HepG2 (cell line): ENCODE measurements at regions not wholly inside any gene's neighbourhood (a gene's known extent, or its start where the extent isn't known, plus 50 kb on each side); places are given as distances from the start of the nearest gene placed in this dataset.

Experiments used
- ATAC-seq: fragments of 200-7000 bp; cut with Tn5 transposase; 3 replicates; pipeline ENCODE4 v1.9.1; 2020; ENCODE audit warnings: mild to moderate bottlenecking, moderate library complexity
- BruUV-seq: library from RNA; stranded (reverse); fragments of 400-500 nt; replicated peaks from 2 replicates; lab custom pipeline; 2021; lab: Mats Ljungman, UMichigan
- CTCF ChIA-PET: fragments of 300-600 bp; formaldehyde crosslinking; extraction: SDS; loops from one replicate; lab custom pipeline; 2021; ENCODE audit warnings: low total read pairs, inconsistent platforms, low intra/inter-chr PET ratio; lab: Yijun Ruan, JAX
- POLR2A ChIA-PET: fragments of 350-600 bp; sonication (Branson Sonifier 250); formaldehyde crosslinking; loops from one replicate; lab custom pipeline; 2020; ENCODE audit warnings: antibody characterized with exemption, inconsistent platforms; lab: Yijun Ruan, JAX
- DNase-seq: peaks from one replicate; pipeline ENCODE4 v3.0.0-alpha.2; 2015; ENCODE audit warnings: low spot score
- FAIRE-seq: peaks from 3 replicates; lab custom pipeline; 2011; peaks lifted over from hg19 to GRCh38; lab: Jason Lieb, UNC
- H2AFZ ChIP-seq: one replicate; pipeline ENCODE4 v1.6.1; 2011; ENCODE audit warnings: low read length, inconsistent platforms
- H3K27ac ChIP-seq: fragments of 300-600 bp; 3 replicates; pipeline ENCODE4 v1.8.0; 2011; ENCODE audit warnings: mixed run types, mild to moderate bottlenecking, mixed read lengths, low read length, inconsistent platforms; ENCODE audit not compliant: insufficient read depth; ENCODE audit errors: extremely low read length
- H3K27me3 ChIP-seq, 2 experiments: fragments of 200-600 bp in 1 of 2; 2 replicates in 1 of 2; 3 replicates in 1 of 2; pipeline versions ENCODE4 v1.6.0 to v1.8.0; 2011; ENCODE audit warnings: low read length in 2 of 2, mild to moderate bottlenecking in 2 of 2, moderate library complexity in 2 of 2, inconsistent platforms in 1 of 2; ENCODE audit not compliant: insufficient read depth in 2 of 2, control insufficient read depth in 1 of 2
- H3K36me3 ChIP-seq, 2 experiments: fragments of 200-600 bp in 1 of 2; replicated peaks in 1 of 2; 2 replicates in 1 of 2; 3 replicates in 1 of 2; pipeline versions ENCODE4 v1.5.1 to v1.8.0; 2011; ENCODE audit warnings: low read length in 2 of 2, inconsistent platforms in 1 of 2; ENCODE audit not compliant: insufficient read depth in 2 of 2, control insufficient read depth in 1 of 2
- H3K4me1 ChIP-seq: 2 replicates; pipeline ENCODE4 v1.5.1; 2012; ENCODE audit warnings: low read length, inconsistent platforms; ENCODE audit not compliant: insufficient read depth
- H3K4me2 ChIP-seq: 2 replicates; pipeline ENCODE4 v1.6.0; 2011; ENCODE audit warnings: low read depth, low read length, inconsistent platforms
- H3K4me3 ChIP-seq, 3 experiments: fragments of 200-600 bp in 1 of 3; sonication (generic), shearing (Covaris generic) in 1 of 3; replicated peaks in 1 of 3; 2 replicates each; pipeline ENCODE4 v1.5.1; 2011 to 2016; ENCODE audit warnings: low read length in 3 of 3, inconsistent platforms in 2 of 3, low read depth in 2 of 3, mild to moderate bottlenecking in 2 of 3, control low read depth in 1 of 3, mixed read lengths in 1 of 3; ENCODE audit not compliant: insufficient read depth in 1 of 3
- H3K79me2 ChIP-seq: one replicate; pipeline ENCODE4 v1.6.1; 2011; ENCODE audit warnings: low read length, inconsistent platforms; ENCODE audit not compliant: insufficient read depth
- H3K9ac ChIP-seq: 2 replicates; pipeline ENCODE4 v1.6.0; 2011; ENCODE audit warnings: mild to moderate bottlenecking, low read depth, low read length, inconsistent platforms; ENCODE audit not compliant: insufficient read depth
- H3K9me3 ChIP-seq: 2 replicates; pipeline ENCODE4 v1.5.1; 2012; ENCODE audit warnings: mild to moderate bottlenecking, low read length
- H4K20me1 ChIP-seq: 2 replicates; pipeline ENCODE4 v1.6.0; 2011; ENCODE audit warnings: inconsistent platforms, mild to moderate bottlenecking, low read length, moderate library complexity; ENCODE audit not compliant: insufficient read depth
- CBX2 ChIP-seq, 2 experiments: fragments of 200-600 bp in 1 of 2; sonication (generic); formaldehyde crosslinking in 1 of 2; IDR thresholded peaks; 2 replicates each; pipeline versions ENCODE4 v1.7.0 to v1.8.1; 2018 to 2022; ENCODE audit warnings: low read depth in 2 of 2, low read length in 1 of 2, mild to moderate bottlenecking in 1 of 2, missing genetic modification reagents in 1 of 2
- CSRNP2 ChIP-seq: sonication (generic); formaldehyde crosslinking; conservative IDR thresholded peaks from 2 replicates; pipeline ENCODE4 v1.8.0; 2022; ENCODE audit warnings: low read depth, missing genetic modification reagents
- DBP ChIP-seq: sonication (generic); formaldehyde crosslinking; IDR thresholded peaks from 2 replicates; pipeline ENCODE4 v1.4.0; 2020; ENCODE audit warnings: missing genetic modification reagents; ENCODE audit errors: not compliant biosample characterization
- FOXM1 ChIP-seq: sonication (generic); formaldehyde crosslinking; IDR thresholded peaks from 2 replicates; pipeline ENCODE4 v1.5.0; 2020; ENCODE audit warnings: missing genetic modification reagents
- HNF4G ChIP-seq, 2 experiments: sonication (generic) in 1 of 2; formaldehyde crosslinking in 1 of 2; IDR thresholded peaks; 2 replicates each; pipeline versions ENCODE4 v1.4.0 to v1.6.1; 2011 to 2020; ENCODE audit warnings: borderline replicate concordance in 2 of 2, low read depth in 2 of 2, mild to moderate bottlenecking in 2 of 2, low read length in 1 of 2, missing genetic modification reagents in 1 of 2, moderate library complexity in 1 of 2
- HOMEZ ChIP-seq: IDR thresholded peaks from 2 replicates; pipeline ENCODE4 v1.6.1; 2016; ENCODE audit warnings: low read depth
- PHF21A ChIP-seq: sonication (generic); formaldehyde crosslinking; IDR thresholded peaks from 2 replicates; pipeline ENCODE4 v1.5.0; 2020; ENCODE audit warnings: mild to moderate bottlenecking, missing genetic modification reagents
- PRDM4 ChIP-seq: sonication (generic); formaldehyde crosslinking; IDR thresholded peaks from 2 replicates; pipeline ENCODE4 v1.9.0; 2021; ENCODE audit warnings: missing genetic modification reagents, borderline replicate concordance
- RORA ChIP-seq: sonication (generic); formaldehyde crosslinking; IDR thresholded peaks from 2 replicates; pipeline ENCODE4 v1.5.0; 2020; ENCODE audit warnings: mild to moderate bottlenecking, missing genetic modification reagents, moderate library complexity
- TCF12 ChIP-seq, 2 experiments: fragments of 450-650 bp in 1 of 2; sonication (generic) in 1 of 2; formaldehyde crosslinking in 1 of 2; IDR thresholded peaks; 2 replicates each; pipeline versions ENCODE4 v1.6.1 to v1.8.0; 2017 to 2022; ENCODE audit warnings: antibody characterized with exemption in 1 of 2, mild to moderate bottlenecking in 1 of 2, missing genetic modification reagents in 1 of 2, moderate library complexity in 1 of 2
- UBTF ChIP-seq: sonication (generic); formaldehyde crosslinking; IDR thresholded peaks from 2 replicates; pipeline ENCODE4 v1.4.0; 2020; ENCODE audit warnings: mild to moderate bottlenecking, missing genetic modification reagents
- ZNF564 ChIP-seq: sonication (generic); formaldehyde crosslinking; IDR thresholded peaks from 2 replicates; pipeline ENCODE4 v1.8.1; 2023; ENCODE audit warnings: mild to moderate bottlenecking, missing genetic modification reagents
- ZNF567 ChIP-seq: sonication (generic); formaldehyde crosslinking; IDR thresholded peaks from 2 replicates; pipeline ENCODE4 v1.8.1; 2023; ENCODE audit warnings: mild to moderate bottlenecking, missing genetic modification reagents, borderline replicate concordance
- in situ Hi-C: cut with HindIII; loops from 2 replicates; pipeline ENCODE4 v1.10.0; 2017; ENCODE audit warnings: low pct_unique_long_range_greater_than_20kb; ENCODE audit not compliant: extremely low pct_ligation_motif_present
- intact Hi-C: fragments of 100-400 bp; cut with micrococcal nuclease; formaldehyde crosslinking; loops from one replicate; pipeline ENCODE4 v1.10.0; 2022; ENCODE audit not compliant: unreplicated experiment

GRCh38 chrX:122566401-122566800 lies 617.7 kb upstream of the GRIA3 start:
- no peaks in the 10 kb centered on the region for H3K79me2 ChIP-seq
- in situ Hi-C loops, result no loop called here
- no peaks in the 10 kb centered on the region for H3K4me1 ChIP-seq
- intact Hi-C loops, result no loop called here
- ATAC-seq (no peak), DNase-seq (no peak), FAIRE-seq (no peak)
- POLR2A ChIA-PET, result no interaction called here
- no TSS peak for BruUV-seq
- no peak overlapping the region for H3K4me3 ChIP-seq
- CTCF ChIA-PET, result no interaction called here
- H4K20me1 ChIP-seq, result no peaks in the 10 kb centered on the region
- no peaks in the 10 kb centered on the region for H3K27me3 ChIP-seq
- no peak overlapping the region for H2AFZ ChIP-seq
- H3K9me3 ChIP-seq, result no peaks in the 10 kb centered on the region; the same call in 1 of the 2 replicates
- no peaks in the 10 kb centered on the region for H3K36me3 ChIP-seq
- no peak overlapping the region for H3K27ac ChIP-seq
- no peak overlapping the region for H3K9ac ChIP-seq
- H3K4me2 ChIP-seq, result no peak overlapping the region
- no peak for TF ChIP-seq ZNF567 (CRISPR knock-in tag)
- no peak for TF ChIP-seq DBP
- no peak for TF ChIP-seq RORA (CRISPR knock-in tag)
- no peak for TF ChIP-seq PHF21A (CRISPR knock-in tag)
- no peak for TF ChIP-seq ZNF564 (CRISPR knock-in tag)
- TF ChIP-seq HOMEZ, result no peak
- no peak for TF ChIP-seq UBTF (CRISPR knock-in tag)
- TF ChIP-seq FOXM1, result no peak
- no peak for TF ChIP-seq CSRNP2 (CRISPR knock-in tag)
- TF ChIP-seq CBX2 (IDR thresholded peaks at IDR 0.05; ENCODE audit: low read depth, low read length), result no peak
- TF ChIP-seq CBX2 (CRISPR knock-in tag; IDR thresholded peaks at IDR 0.05; ENCODE audit: low read depth), result no peak
- no peak for TF ChIP-seq HNF4G (IDR thresholded peaks at IDR 0.05; ENCODE audit: borderline replicate concordance, low read depth, low read length)
- no peak for TF ChIP-seq HNF4G (CRISPR knock-in tag; IDR thresholded peaks at IDR 0.05; ENCODE audit: borderline replicate concordance, low read depth)
- TF ChIP-seq TCF12 (IDR thresholded peaks at IDR 0.05), result no peak
- TF ChIP-seq TCF12 (CRISPR knock-in tag; IDR thresholded peaks at IDR 0.05), result no peak
- TF ChIP-seq PRDM4 (CRISPR knock-in tag), result no peak
